ENCODE measurements at regions not wholly inside any gene's neighbourhood (a gene's known extent, or its start where the extent isn't known, plus 50 kb on each side); places are given as distances from the start of the nearest gene placed in this dataset.
"Not testable (repeated sequence)": the region's sequence is repeated elsewhere in the genome, so short reads cannot be mapped to it uniquely, and the experiment has no call there.

DNA sequence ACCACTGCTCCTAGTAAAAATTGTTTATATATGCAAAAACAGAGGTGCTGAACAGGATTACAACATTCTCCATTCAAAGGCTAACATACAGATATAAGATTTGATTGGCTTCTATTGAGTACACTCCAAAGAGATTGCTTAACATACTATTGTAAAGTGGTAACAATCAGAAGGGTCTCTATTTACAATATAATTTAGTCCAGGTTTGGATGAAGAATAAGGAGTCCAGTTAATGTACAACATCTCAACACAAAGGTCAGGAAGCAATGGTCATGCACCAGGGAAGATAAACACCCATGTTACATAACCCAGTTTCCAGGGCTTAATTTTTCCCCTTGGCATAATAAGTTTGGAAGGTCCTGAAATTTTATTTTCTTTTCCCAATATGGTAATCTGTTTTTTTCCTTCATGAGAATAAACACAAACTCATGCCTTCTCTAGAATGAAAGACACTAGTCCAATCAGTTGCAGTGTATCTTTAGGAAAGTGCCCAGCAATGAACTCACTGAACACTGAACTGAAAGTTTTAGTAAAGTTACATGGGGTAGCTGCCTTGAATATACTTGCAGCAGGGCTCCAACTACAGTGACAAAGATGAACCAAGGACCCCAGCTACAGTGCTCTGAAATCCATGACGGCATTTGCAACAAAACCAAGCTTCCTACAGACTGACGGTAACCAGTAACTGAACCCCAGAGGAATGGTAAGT is 255.3 kb upstream of the GJE1 start:
- DNase-seq (ENCODE audit: low read depth, low spot score), result no peak
- TF ChIP-seq, protein P1, sequence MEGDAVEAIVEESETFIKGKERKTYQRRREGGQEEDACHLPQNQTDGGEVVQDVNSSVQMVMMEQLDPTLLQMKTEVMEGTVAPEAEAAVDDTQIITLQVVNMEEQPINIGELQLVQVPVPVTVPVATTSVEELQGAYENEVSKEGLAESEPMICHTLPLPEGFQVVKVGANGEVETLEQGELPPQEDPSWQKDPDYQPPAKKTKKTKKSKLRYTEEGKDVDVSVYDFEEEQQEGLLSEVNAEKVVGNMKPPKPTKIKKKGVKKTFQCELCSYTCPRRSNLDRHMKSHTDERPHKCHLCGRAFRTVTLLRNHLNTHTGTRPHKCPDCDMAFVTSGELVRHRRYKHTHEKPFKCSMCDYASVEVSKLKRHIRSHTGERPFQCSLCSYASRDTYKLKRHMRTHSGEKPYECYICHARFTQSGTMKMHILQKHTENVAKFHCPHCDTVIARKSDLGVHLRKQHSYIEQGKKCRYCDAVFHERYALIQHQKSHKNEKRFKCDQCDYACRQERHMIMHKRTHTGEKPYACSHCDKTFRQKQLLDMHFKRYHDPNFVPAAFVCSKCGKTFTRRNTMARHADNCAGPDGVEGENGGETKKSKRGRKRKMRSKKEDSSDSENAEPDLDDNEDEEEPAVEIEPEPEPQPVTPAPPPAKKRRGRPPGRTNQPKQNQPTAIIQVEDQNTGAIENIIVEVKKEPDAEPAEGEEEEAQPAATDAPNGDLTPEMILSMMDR (conservative IDR thresholded peaks at IDR 0.05), result no peak
- H3K27ac Mint-ChIP-seq (ENCODE audit: unreplicated experiment), result no peak overlapping the region
- peaks cover 3% of the 10 kb centered on the region for H3K36me3 Mint-ChIP-seq (ENCODE audit: low read depth)
- H3K9me3 Mint-ChIP-seq, result peaks cover 3% of the 10 kb centered on the region
- no peak overlapping the region for H3K4me3 Mint-ChIP-seq
- no peaks in the 10 kb centered on the region for H3K27me3 Mint-ChIP-seq (ENCODE audit: low read depth)
- no peaks in the 10 kb centered on the region for H3K4me1 Mint-ChIP-seq

GRCh38 chr6:141874930-141875602 is 257.7 kb upstream of the GJE1 start:
- no peak overlapping the region for H3K27ac Mint-ChIP-seq (ENCODE audit: unreplicated experiment)
- no peak overlapping the region for H3K4me3 Mint-ChIP-seq
- TF ChIP-seq, protein P1 (conservative IDR thresholded peaks at IDR 0.05), result no peak
- peaks cover 6% of the 10 kb centered on the region for H3K9me3 Mint-ChIP-seq
- no peaks in the 10 kb centered on the region for H3K4me1 Mint-ChIP-seq
- H3K27me3 Mint-ChIP-seq (ENCODE audit: low read depth), result no peaks in the 10 kb centered on the region
- no peak for DNase-seq (ENCODE audit: low read depth, low spot score)
- peaks cover 3% of the 10 kb centered on the region for H3K36me3 Mint-ChIP-seq (ENCODE audit: low read depth)

DNA sequence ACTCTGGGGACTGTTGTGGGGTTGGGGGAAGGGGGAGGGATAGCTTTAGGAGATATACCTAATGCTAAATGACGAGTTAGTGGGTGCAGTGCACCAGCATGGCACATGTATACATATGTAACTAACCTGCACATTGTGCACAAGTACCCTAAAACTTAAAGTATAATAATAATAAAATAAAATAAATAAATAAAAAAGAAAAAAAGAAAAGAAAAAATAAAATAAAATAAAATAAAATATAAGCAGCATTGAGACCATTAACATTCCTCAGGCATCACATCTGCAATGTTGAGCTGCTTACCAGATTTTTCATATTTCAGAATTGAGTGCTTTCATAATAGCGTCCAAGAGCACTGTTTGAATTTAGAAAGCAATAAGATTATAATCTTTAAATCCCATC is 263.2 kb upstream of the GJE1 start:
- not testable (repeated sequence) for DNase-seq (ENCODE audit: low read depth, low spot score)

DNA sequence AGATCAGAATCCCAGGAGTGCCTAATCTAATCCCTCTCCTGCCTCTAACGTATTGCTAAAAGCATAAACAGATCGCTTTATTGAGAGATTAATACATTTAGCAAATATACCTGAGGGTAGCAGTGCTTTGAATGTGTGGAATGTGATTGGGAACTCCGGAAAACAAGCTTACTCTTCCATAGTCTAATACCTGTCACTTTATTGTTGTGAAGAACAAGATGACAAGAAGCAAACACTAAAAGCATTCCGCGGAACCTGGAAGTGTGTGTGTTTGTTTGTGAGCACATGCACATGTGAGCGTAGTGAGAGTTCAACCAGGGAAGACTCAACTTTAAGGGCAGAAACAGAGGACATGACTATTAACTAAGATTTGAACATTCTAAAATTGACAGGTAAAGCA is 265.0 kb upstream of the GJE1 start:
- no peak for DNase-seq (ENCODE audit: low read depth, low spot score)

More for the DNA sequence above, 263.2 kb upstream of the GJE1 start:
- H3K36me3 Mint-ChIP-seq (ENCODE audit: low read depth); H3K9me3 Mint-ChIP-seq; H3K4me1 Mint-ChIP-seq; H3K27ac Mint-ChIP-seq (ENCODE audit: unreplicated experiment); H3K27me3 Mint-ChIP-seq (ENCODE audit: low read depth); H3K4me3 Mint-ChIP-seq: not testable (repeated sequence)

DNA sequence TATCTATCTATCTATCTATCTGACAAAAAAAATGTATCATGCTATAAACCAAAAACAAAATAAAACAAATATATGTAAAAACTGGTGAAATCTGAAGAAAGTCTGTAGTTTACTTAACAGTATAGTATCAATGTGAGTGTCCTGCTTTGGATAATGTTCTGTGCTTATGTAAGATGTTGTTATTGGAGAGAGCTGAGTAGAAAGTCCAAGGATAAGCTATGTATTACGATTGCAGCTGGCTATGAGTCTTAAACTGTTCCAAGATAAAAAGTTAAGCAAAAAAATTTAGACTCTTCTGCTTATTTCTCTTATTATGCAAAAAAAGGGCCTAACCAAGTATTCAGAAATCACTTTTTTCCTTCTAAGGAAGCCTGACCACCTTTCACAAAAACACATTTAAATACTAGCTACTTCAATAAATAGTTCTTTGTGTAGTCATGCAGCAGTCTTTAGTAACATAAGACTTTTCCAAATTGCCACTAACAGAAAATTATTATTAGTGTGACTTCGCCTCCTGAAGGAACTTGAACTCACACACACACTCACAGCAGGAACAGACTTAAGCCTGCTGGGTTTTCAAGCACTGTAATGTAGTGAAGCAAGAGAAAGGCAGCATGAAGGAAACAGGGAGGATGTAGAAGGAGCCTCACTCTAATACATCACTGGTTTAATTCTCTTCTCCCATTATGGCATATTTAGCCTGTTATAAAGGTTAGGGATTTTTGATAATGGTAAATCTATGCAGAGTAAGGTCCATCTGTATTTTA is 265.8 kb upstream of the GJE1 start:
- TF ChIP-seq, protein P1 (conservative IDR thresholded peaks at IDR 0.05), result no peak
- Mint-ChIP-seq H3K27ac (ENCODE audit: unreplicated experiment) (no peak overlapping the region), H3K36me3 (ENCODE audit: low read depth) (no peaks in the 10 kb centered on the region), H3K9me3 (peaks cover 2% of the 10 kb centered on the region), H3K4me3 (no peak overlapping the region), H3K27me3 (ENCODE audit: low read depth) (no peaks in the 10 kb centered on the region), H3K4me1 (no peaks in the 10 kb centered on the region)
- no peak for DNase-seq (ENCODE audit: low read depth, low spot score)

More for the DNA sequence above, 265.0 kb upstream of the GJE1 start:
- Mint-ChIP-seq H3K4me3 (no peak overlapping the region), H3K27me3 (ENCODE audit: low read depth) (no peaks in the 10 kb centered on the region), H3K36me3 (ENCODE audit: low read depth) (peaks cover 3% of the 10 kb centered on the region), H3K27ac (ENCODE audit: unreplicated experiment) (no peak overlapping the region), H3K9me3 (peaks cover 8% of the 10 kb centered on the region), H3K4me1 (no peaks in the 10 kb centered on the region)
- TF ChIP-seq, protein P1 (conservative IDR thresholded peaks at IDR 0.05), result no peak

All from neural crest cell (in vitro differentiated cells).